CD14-positive monocyte (primary cell): ENCODE measurements at regions not wholly inside any gene's neighbourhood (a gene's known extent, or its start where the extent isn't known, plus 50 kb on each side); places are given as distances from the start of the nearest gene placed in this dataset.

Source experiments
- DNase-seq, 3 donors: peaks; one replicate each; pipeline ENCODE4 v3.0.0-alpha.2; 2011 to 2022
- H2AFZ ChIP-seq: 2 replicates; pipeline ENCODE4 v1.6.0; 2012; ENCODE audit warnings: mild to moderate bottlenecking, low read depth, low read length, inconsistent platforms; ENCODE audit not compliant: insufficient read depth, poor library complexity, severe bottlenecking
- H3K27ac ChIP-seq, 2 donors: 1 replicate in 1 of 2; 2 replicates in 1 of 2; pipeline ENCODE4 v1.5.1; 2012 to 2013; ENCODE audit warnings: low read length in 2 of 2, control low read depth in 1 of 2, inconsistent platforms in 1 of 2, low read depth in 1 of 2, mild to moderate bottlenecking in 1 of 2
- H3K27me3 ChIP-seq, 2 donors: one replicate each; pipeline versions ENCODE4 v1.6.0 to v1.6.1; 2011 to 2013; ENCODE audit warnings: low read length in 2 of 2; ENCODE audit not compliant: control insufficient read depth in 2 of 2, insufficient read depth in 2 of 2
- H3K36me3 ChIP-seq, 2 donors: replicated peaks in 1 of 2; 1 replicate in 1 of 2; 2 replicates in 1 of 2; pipeline versions ENCODE4 v1.5.1 to v1.6.1; 2012 to 2013; ENCODE audit warnings: low read length in 2 of 2, control low read depth in 1 of 2, inconsistent platforms in 1 of 2, mild to moderate bottlenecking in 1 of 2; ENCODE audit not compliant: insufficient read depth in 2 of 2, control insufficient read depth in 1 of 2
- H3K4me1 ChIP-seq, 2 donors: 1 replicate in 1 of 2; 2 replicates in 1 of 2; pipeline versions ENCODE4 v1.5.1 to v1.6.1; 2012 to 2013; ENCODE audit warnings: low read length in 2 of 2, control low read depth in 1 of 2, inconsistent platforms in 1 of 2, mild to moderate bottlenecking in 1 of 2, moderate library complexity in 1 of 2; ENCODE audit not compliant: insufficient read depth in 2 of 2, control insufficient read depth in 1 of 2
- H3K4me2 ChIP-seq: replicated peaks from 2 replicates; pipeline ENCODE3; 2012; ENCODE audit warnings: low read length, moderate library complexity, mild to moderate bottlenecking; ENCODE audit not compliant: poor library complexity, severe bottlenecking; ENCODE audit errors: extremely low read depth
- H3K4me3 ChIP-seq, 3 experiments: fragments of 200-600 bp in 1 of 3; sonication (generic) in 1 of 3; replicated peaks in 1 of 3; 1 replicate in 2 of 3; 2 replicates in 1 of 3; pipeline ENCODE4 v1.5.1; 2011 to 2013; ENCODE audit warnings: low read length in 3 of 3, mild to moderate bottlenecking in 3 of 3, control low read depth in 2 of 3, low read depth in 2 of 3, inconsistent platforms in 1 of 3, moderate library complexity in 1 of 3
- H3K79me2 ChIP-seq: 2 replicates; pipeline ENCODE4 v1.6.0; 2012; ENCODE audit warnings: mild to moderate bottlenecking, control low read depth, inconsistent platforms, low read length, moderate library complexity; ENCODE audit not compliant: insufficient read depth
- H3K9ac ChIP-seq: 2 replicates; pipeline ENCODE4 v1.6.0; 2017; ENCODE audit warnings: low read length, mild to moderate bottlenecking; ENCODE audit not compliant: insufficient read depth, poor library complexity, severe bottlenecking
- H3K9me3 ChIP-seq, 2 donors: replicated peaks in 1 of 2; 1 replicate in 1 of 2; 2 replicates in 1 of 2; pipeline versions ENCODE4 v1.5.1 to v1.6.1; 2012 to 2013; ENCODE audit warnings: low read length in 2 of 2, control low read depth in 1 of 2; ENCODE audit not compliant: control insufficient read depth in 1 of 2, insufficient read depth in 1 of 2
- H4K20me1 ChIP-seq: 2 replicates; pipeline ENCODE4 v1.6.0; 2012; ENCODE audit warnings: mild to moderate bottlenecking, low read length, control low read depth, moderate library complexity; ENCODE audit not compliant: insufficient read depth
- H3K27ac Mint-ChIP-seq, 7 donors: one replicate each; pipeline ENCODE4 v1.8.0; 2020; ENCODE audit warnings: mild to moderate bottlenecking in 7 of 7, mixed read lengths in 7 of 7, moderate library complexity in 6 of 7, inconsistent platforms in 2 of 7
- H3K27me3 Mint-ChIP-seq, 3 donors: one replicate each; pipeline ENCODE4 v1.8.0; 2021 to 2022; ENCODE audit warnings: low read depth in 3 of 3, mild to moderate bottlenecking in 3 of 3, mixed read lengths in 3 of 3, moderate library complexity in 3 of 3, inconsistent platforms in 1 of 3
- H3K36me3 Mint-ChIP-seq, 2 donors: one replicate each; pipeline ENCODE4 v1.8.0; 2020; ENCODE audit warnings: mixed read lengths in 2 of 2, inconsistent platforms in 1 of 2, mild to moderate bottlenecking in 1 of 2
- H3K4me1 Mint-ChIP-seq: one replicate; pipeline ENCODE4 v1.8.0; 2020; ENCODE audit warnings: mild to moderate bottlenecking, mixed read lengths
- H3K4me3 Mint-ChIP-seq, 2 donors: one replicate each; pipeline ENCODE4 v1.8.0; 2020; ENCODE audit warnings: mild to moderate bottlenecking in 2 of 2, mixed read lengths in 2 of 2, moderate library complexity in 1 of 2
- H3K9me3 Mint-ChIP-seq, 7 donors: one replicate each; pipeline ENCODE4 v1.8.0; 2020 to 2022; ENCODE audit warnings: mixed read lengths in 7 of 7, mild to moderate bottlenecking in 6 of 7, moderate library complexity in 6 of 7, inconsistent platforms in 2 of 7
- CTCF ChIP-seq: fragments of 200-600 bp; IDR thresholded peaks from one replicate; pipeline ENCODE4 v1.8.0; 2022; ENCODE audit warnings: antibody characterized with exemption, mild to moderate bottlenecking
- WGBS: methylation state at CpG from one replicate; pipeline ENCODE4 v1.1.5; 2013; ENCODE audit warnings: missing lambda C conversion rate; ENCODE audit not compliant: insufficient coverage; 5-methylcytosine and 5-hydroxymethylcytosine counted together
- intact Hi-C, 2 donors: fragments of 100-400 bp; cut with micrococcal nuclease; formaldehyde crosslinking; loops; one replicate each; pipeline versions ENCODE4 v1.15.0 to v1.15.1; 2023

- Histone ChIP-seq H2AFZ (no peak overlapping the region), H3K79me2 (no peaks in the 10 kb centered on the region), H3K9me3 (peaks cover 8 to 25% of the 10 kb centered on the region in 2 donors), H3K4me2 (no peak overlapping the region), H3K27me3 (no peaks in the 10 kb centered on the region), H3K4me3 (no peak overlapping the region), H3K27ac (no peak overlapping the region), H3K36me3 (no peaks in the 10 kb centered on the region), H3K9ac (no peak overlapping the region), H4K20me1 (no peaks in the 10 kb centered on the region), H3K4me1 (no peaks in the 10 kb centered on the region)
- Mint-ChIP-seq H3K9me3 (peaks cover 5 to 25% (median 7%) of the 10 kb centered on the region in 7 donors), H3K27ac (no peak overlapping the region), H3K27me3 (peaks cover 0 to 3% (median 0%) of the 10 kb centered on the region in 3 donors), H3K36me3 (peaks cover 0 to 3% of the 10 kb centered on the region in 2 donors), H3K4me1 (no peaks in the 10 kb centered on the region), H3K4me3 (no peak overlapping the region)
- TF ChIP-seq CTCF, result no peak
- WGBS, result 92% methylated on average over 10 of the region's 15 CpGs
- DNase-seq, result no peak
- intact Hi-C loops, result no loop called here
Measured at GRCh38 chr2:57850415-57851130, 196.0 kb upstream of the VRK2 start.

GRCh38 chr2:57855212-57855611, 191.4 kb upstream of the VRK2 start:
- Mint-ChIP-seq H3K4me3 (no peak overlapping the region), H3K36me3 (no peaks in the 10 kb centered on the region), H3K9me3 (peaks cover 0 to 9% (median 3%) of the 10 kb centered on the region in 7 donors), H3K4me1 (no peaks in the 10 kb centered on the region), H3K27ac (no peak overlapping the region), H3K27me3 (peaks cover 0 to 3% (median 1%) of the 10 kb centered on the region in 3 donors)
- H3K27ac ChIP-seq, result no peak overlapping the region
- intact Hi-C loops, result no loop called here
- H2AFZ ChIP-seq, result no peak overlapping the region
- no peaks in the 10 kb centered on the region for H3K27me3 ChIP-seq
- H3K9me3 ChIP-seq, result peaks cover 0 to 6% of the 10 kb centered on the region in 2 donors
- H3K9ac ChIP-seq, result no peak overlapping the region
- H3K4me1 ChIP-seq, result no peaks in the 10 kb centered on the region
- no peaks in the 10 kb centered on the region for H4K20me1 ChIP-seq
- no peaks in the 10 kb centered on the region for H3K36me3 ChIP-seq
- H3K79me2 ChIP-seq, result no peaks in the 10 kb centered on the region
- peak in 1 of 3 donors; percentile 13 for DNase-seq
- H3K4me3 ChIP-seq, result no peak overlapping the region
- no peak overlapping the region for H3K4me2 ChIP-seq
- TF ChIP-seq CTCF, result no peak
